ENCODE measurements at regions not wholly inside any gene's neighbourhood (a gene's known extent, or its start where the extent isn't known, plus 50 kb on each side); places are given as distances from the start of the nearest gene placed in this dataset.

DNA sequence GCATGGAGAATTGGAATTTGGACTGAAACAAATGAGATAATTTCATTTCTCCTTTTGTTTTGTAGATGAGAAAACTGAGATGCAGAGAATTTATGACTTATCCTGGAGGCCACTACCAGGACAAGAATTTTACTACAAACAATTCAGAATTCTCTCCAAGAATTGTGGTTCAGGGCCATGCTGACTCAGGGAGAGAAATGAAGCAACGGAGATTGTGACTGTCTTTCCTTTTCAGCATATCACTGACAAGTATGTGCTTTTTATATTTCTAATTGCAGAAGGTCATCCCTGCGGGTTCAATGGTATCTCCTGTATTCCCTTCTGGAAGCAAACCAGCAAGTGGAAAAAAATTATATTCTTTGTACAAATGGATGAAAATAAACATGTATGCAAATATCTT lies 170.8 kb upstream of the MITF start (continued):
- no peak for TF ChIP-seq TOE1 (IDR thresholded peaks at IDR 0.05; ENCODE audit: borderline replicate concordance)
- no peak for TF ChIP-seq TOE1 (CRISPR knock-in tag; IDR thresholded peaks at IDR 0.05; ENCODE audit: borderline replicate concordance, low read depth)
- TF ChIP-seq C11orf30 (IDR thresholded peaks at IDR 0.05; ENCODE audit: low read depth) = no peak
- TF ChIP-seq, protein P1, sequence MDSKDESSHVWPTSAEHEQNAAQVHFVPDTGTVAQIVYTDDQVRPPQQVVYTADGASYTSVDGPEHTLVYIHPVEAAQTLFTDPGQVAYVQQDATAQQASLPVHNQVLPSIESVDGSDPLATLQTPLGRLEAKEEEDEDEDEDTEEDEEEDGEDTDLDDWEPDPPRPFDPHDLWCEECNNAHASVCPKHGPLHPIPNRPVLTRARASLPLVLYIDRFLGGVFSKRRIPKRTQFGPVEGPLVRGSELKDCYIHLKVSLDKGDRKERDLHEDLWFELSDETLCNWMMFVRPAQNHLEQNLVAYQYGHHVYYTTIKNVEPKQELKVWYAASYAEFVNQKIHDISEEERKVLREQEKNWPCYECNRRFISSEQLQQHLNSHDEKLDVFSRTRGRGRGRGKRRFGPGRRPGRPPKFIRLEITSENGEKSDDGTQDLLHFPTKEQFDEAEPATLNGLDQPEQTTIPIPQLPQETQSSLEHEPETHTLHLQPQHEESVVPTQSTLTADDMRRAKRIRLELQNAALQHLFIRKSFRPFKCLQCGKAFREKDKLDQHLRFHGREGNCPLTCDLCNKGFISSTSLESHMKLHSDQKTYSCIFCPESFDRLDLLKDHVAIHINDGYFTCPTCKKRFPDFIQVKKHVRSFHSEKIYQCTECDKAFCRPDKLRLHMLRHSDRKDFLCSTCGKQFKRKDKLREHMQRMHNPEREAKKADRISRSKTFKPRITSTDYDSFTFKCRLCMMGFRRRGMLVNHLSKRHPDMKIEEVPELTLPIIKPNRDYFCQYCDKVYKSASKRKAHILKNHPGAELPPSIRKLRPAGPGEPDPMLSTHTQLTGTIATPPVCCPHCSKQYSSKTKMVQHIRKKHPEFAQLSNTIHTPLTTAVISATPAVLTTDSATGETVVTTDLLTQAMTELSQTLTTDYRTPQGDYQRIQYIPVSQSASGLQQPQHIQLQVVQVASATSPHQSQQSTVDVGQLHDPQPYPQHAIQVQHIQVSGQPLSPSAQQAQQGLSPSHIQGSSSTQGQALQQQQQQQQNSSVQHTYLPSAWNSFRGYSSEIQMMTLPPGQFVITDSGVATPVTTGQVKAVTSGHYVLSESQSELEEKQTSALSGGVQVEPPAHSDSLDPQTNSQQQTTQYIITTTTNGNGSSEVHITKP (IDR thresholded peaks at IDR 0.05; ENCODE audit: partially characterized antibody) = no peak
- no peak for TF ChIP-seq SAFB2 (IDR thresholded peaks at IDR 0.05; ENCODE audit: borderline replicate concordance, low read depth, low read length, severe bottlenecking)
- TF ChIP-seq CCAR2 (IDR thresholded peaks at IDR 0.05; ENCODE audit: low read depth, low read length) = no peak
- no peak for TF ChIP-seq ZNF23 (CRISPR knock-in tag; IDR thresholded peaks at IDR 0.05)
- no peak for TF ChIP-seq PHF21A (IDR thresholded peaks at IDR 0.05; ENCODE audit: borderline replicate concordance, low read depth)

DNA sequence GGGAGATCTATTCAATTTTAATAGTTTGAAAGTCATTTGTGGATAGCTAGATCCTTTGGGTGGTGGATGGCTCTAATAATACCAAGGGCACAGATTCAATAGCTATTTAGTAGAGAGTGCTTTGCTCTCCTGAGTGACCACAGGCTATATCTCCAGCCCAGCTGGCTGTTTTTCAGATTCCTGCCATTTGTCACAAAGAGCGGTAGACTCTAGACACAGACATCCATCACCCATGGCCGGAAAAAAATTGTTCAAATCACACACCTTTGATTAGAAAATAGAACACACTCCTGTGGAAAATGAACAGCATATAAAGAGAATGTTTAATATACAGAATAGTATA lies 171.6 kb upstream of the MITF start:
- no peaks in the 10 kb centered on the region for H3K9me1 ChIP-seq (ENCODE audit: control insufficient read depth, insufficient read depth, low read length)
- POLR2A ChIA-PET = no interaction called here
- WGBS (ENCODE audit: insufficient coverage, low coverage, missing lambda C conversion rate) = 0% methylated on average over 2 of the region's 2 CpGs

More for the DNA sequence above, 171.6 kb upstream of the MITF start:
- H4K20me1 ChIP-seq (replicated peaks; ENCODE audit: control insufficient read depth, insufficient read depth, low read length) = no peaks in the 10 kb centered on the region
- no peaks in the 10 kb centered on the region for H3K9me3 ChIP-seq (replicated peaks; ENCODE audit: control insufficient read depth, insufficient read depth, low read depth, low read length)
- BruUV-seq (replicated peaks) = no TSS peak
- no peak overlapping the region for H3K4me2 ChIP-seq (ENCODE audit: insufficient read depth, low read length)
- CTCF ChIA-PET (ENCODE audit: low intra/inter-chr PET ratio) = no interaction called here
- TF ChIP-seq NR2C2 (CRISPR knock-in tag; IDR thresholded peaks at IDR 0.05) = no peak
- no peak for TF ChIP-seq NR2C2 (tag; IDR thresholded peaks at IDR 0.05)
- no peak for TF ChIP-seq XRCC3 (IDR thresholded peaks at IDR 0.05)
- TF ChIP-seq BHLHE40 (IDR thresholded peaks at IDR 0.05; ENCODE audit: low read length) = no peak
- TF ChIP-seq, protein P2, sequence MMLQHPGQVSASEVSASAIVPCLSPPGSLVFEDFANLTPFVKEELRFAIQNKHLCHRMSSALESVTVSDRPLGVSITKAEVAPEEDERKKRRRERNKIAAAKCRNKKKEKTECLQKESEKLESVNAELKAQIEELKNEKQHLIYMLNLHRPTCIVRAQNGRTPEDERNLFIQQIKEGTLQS (IDR thresholded peaks at IDR 0.05) = no peak
- TF ChIP-seq, protein P2 (CRISPR knock-in tag; conservative IDR thresholded peaks at IDR 0.05) = no peak
- no peak for TF ChIP-seq CHD4 (IDR thresholded peaks at IDR 0.05; ENCODE audit: insufficient read depth, insufficient replicate concordance, low read depth, low read length, poor library complexity, severe bottlenecking)
- no peak for TF ChIP-seq ZNF121 (CRISPR knock-in tag; conservative IDR thresholded peaks at IDR 0.05)
- TF ChIP-seq POLR2G (IDR thresholded peaks at IDR 0.05; ENCODE audit: low read depth, low read length) = no peak
- TF ChIP-seq ARHGAP35 (IDR thresholded peaks at IDR 0.05; ENCODE audit: partially characterized antibody) = no peak
- no peak for TF ChIP-seq ZZZ3 (IDR thresholded peaks at IDR 0.05)
- ATAC-seq (no peak), FAIRE-seq (no peak), DNase-seq (ENCODE audit: extremely low read depth in 1 of 4, low spot score in 3 of 4) (no peak)
- H3K27ac ChIP-seq (ENCODE audit: extremely low read depth, low read depth, low read length) = no peak overlapping the region
- no peaks in the 10 kb centered on the region for H3K27me3 ChIP-seq (ENCODE audit: control insufficient read depth in 2 of 2, insufficient read depth in 2 of 2, low read length in 2 of 2)
- H3K36me3 ChIP-seq (ENCODE audit: control insufficient read depth, insufficient read depth, low read length) = no peaks in the 10 kb centered on the region
- intact Hi-C loops (cut with micrococcal nuclease) = no loop called here
- H3K4me3 ChIP-seq = no peak overlapping the region
- no peaks in the 10 kb centered on the region for H3K79me2 ChIP-seq (ENCODE audit: control insufficient read depth, insufficient read depth, low read length)
- in situ Hi-C loops (cut with MboI) = no loop called here
- no peaks in the 10 kb centered on the region for H3K4me1 ChIP-seq (replicated peaks in 1 of 2; ENCODE audit: control insufficient read depth in 2 of 2, insufficient read depth in 2 of 2, low read length in 2 of 2)
- H2AFZ ChIP-seq (ENCODE audit: low read depth, low read length) = no peak overlapping the region
- no peak overlapping the region for H3K9ac ChIP-seq (ENCODE audit: insufficient read depth in 1 of 2, low read depth in 2 of 2, low read length in 2 of 2)
